Nephron (organoid): ENCODE measurements at regions not wholly inside any gene's neighbourhood (a gene's known extent, or its start where the extent isn't known, plus 50 kb on each side); places are given as distances from the start of the nearest gene placed in this dataset.

ENCODE experiments used
- H3K27ac Mint-ChIP-seq, 3 experiments: 2 replicates each; pipeline ENCODE4 v1.8.0; 2020; ENCODE audit warnings: mixed read lengths in 3 of 3, mild to moderate bottlenecking in 2 of 3, moderate library complexity in 1 of 3
- H3K27me3 Mint-ChIP-seq: 2 replicates; pipeline ENCODE4 v1.8.0; 2021; ENCODE audit warnings: low read depth, mild to moderate bottlenecking, moderate library complexity, mixed read lengths
- H3K36me3 Mint-ChIP-seq: 2 replicates; pipeline ENCODE4 v1.8.0; 2020; ENCODE audit warnings: low read depth, mixed read lengths
- H3K4me1 Mint-ChIP-seq: 2 replicates; pipeline ENCODE4 v1.8.0; 2020; ENCODE audit warnings: mixed read lengths
- H3K4me3 Mint-ChIP-seq, 3 experiments: 2 replicates each; pipeline ENCODE4 v1.8.0; 2020; ENCODE audit warnings: mild to moderate bottlenecking in 3 of 3, mixed read lengths in 3 of 3, moderate library complexity in 2 of 3
- H3K9me3 Mint-ChIP-seq: 2 replicates; pipeline ENCODE4 v1.8.0; 2020; ENCODE audit warnings: mixed read lengths
- CTCF ChIP-seq, 3 experiments: fragments of 200-600 bp; sonication (generic); IDR thresholded peaks; one replicate each; pipeline ENCODE4 v1.5.0; 2021; ENCODE audit warnings: antibody characterized with exemption in 3 of 3; ENCODE audit not compliant: unreplicated experiment in 3 of 3

GRCh38 chr10:34875061-34875460, 60.0 kb upstream of the PARD3 start:
- no peaks in the 10 kb centered on the region for H3K4me1 Mint-ChIP-seq
- no peak overlapping the region for H3K4me3 Mint-ChIP-seq

GRCh38 chr10:34872820-34873219, 57.7 kb upstream of the PARD3 start:
- Mint-ChIP-seq H3K4me3 (no peak overlapping the region), H3K36me3 (no peaks in the 10 kb centered on the region), H3K27me3 (no peaks in the 10 kb centered on the region), H3K4me1 (no peaks in the 10 kb centered on the region), H3K27ac (no peak overlapping the region), H3K9me3 (peaks cover 10% of the 10 kb centered on the region)
- no peak for TF ChIP-seq CTCF (IDR thresholded peaks at IDR 0.05; ENCODE audit: unreplicated experiment in 3 of 3)

More at GRCh38 chr10:34875061-34875460, 60.0 kb upstream of the PARD3 start:
- no peak overlapping the region for H3K27ac Mint-ChIP-seq
- H3K36me3 Mint-ChIP-seq, result no peaks in the 10 kb centered on the region
- no peaks in the 10 kb centered on the region for H3K27me3 Mint-ChIP-seq
- no peak for TF ChIP-seq CTCF (IDR thresholded peaks at IDR 0.05; ENCODE audit: unreplicated experiment in 3 of 3)
- peaks cover 9% of the 10 kb centered on the region for H3K9me3 Mint-ChIP-seq

- H3K4me3 Mint-ChIP-seq, result no peak overlapping the region
- no peak overlapping the region for H3K27ac Mint-ChIP-seq
- H3K9me3 Mint-ChIP-seq, result peaks cover 10% of the 10 kb centered on the region
- H3K36me3 Mint-ChIP-seq, result no peaks in the 10 kb centered on the region
- peaks cover 5% of the 10 kb centered on the region for H3K4me1 Mint-ChIP-seq
- H3K27me3 Mint-ChIP-seq, result no peaks in the 10 kb centered on the region
- TF ChIP-seq CTCF (IDR thresholded peaks at IDR 0.05; ENCODE audit: unreplicated experiment in 3 of 3), result no peak
Measured at GRCh38 chr10:34869135-34869836, 54.2 kb upstream of the PARD3 start.

- no peak overlapping the region for H3K27ac Mint-ChIP-seq
- H3K9me3 Mint-ChIP-seq, result peaks cover 10% of the 10 kb centered on the region
- no peak overlapping the region for H3K4me3 Mint-ChIP-seq
- no peaks in the 10 kb centered on the region for H3K27me3 Mint-ChIP-seq
- H3K4me1 Mint-ChIP-seq, result peaks cover 11% of the 10 kb centered on the region
- no peaks in the 10 kb centered on the region for H3K36me3 Mint-ChIP-seq
- TF ChIP-seq CTCF (IDR thresholded peaks at IDR 0.05; ENCODE audit: unreplicated experiment in 3 of 3), result no peak
Measured at GRCh38 chr10:34868589-34868988, 53.5 kb upstream of the PARD3 start.

- Mint-ChIP-seq H3K36me3 (no peaks in the 10 kb centered on the region), H3K27ac (no peak overlapping the region), H3K27me3 (no peaks in the 10 kb centered on the region), H3K4me3 (no peak overlapping the region), H3K4me1 (peaks cover 18% of the 10 kb centered on the region), H3K9me3 (peaks cover 4% of the 10 kb centered on the region)
- no peak for TF ChIP-seq CTCF (IDR thresholded peaks at IDR 0.05; ENCODE audit: unreplicated experiment in 3 of 3)
Measured at GRCh38 chr10:34866848-34867247, 51.8 kb upstream of the PARD3 start.
